ENCODE measurements at regions not wholly inside any gene's neighbourhood (a gene's known extent, or its start where the extent isn't known, plus 50 kb on each side); places are given as distances from the start of the nearest gene placed in this dataset.

GRCh38 chr9:108316630-108317029 lies 539.2 kb downstream of the ACTL7B start:
- in situ Hi-C loops (cut with HindIII; ENCODE audit: low sequenced_read_pairs): no loop called here

GRCh38 chr9:108316066-108316465 lies 539.7 kb downstream of the ACTL7B start:
- in situ Hi-C loops (cut with HindIII; ENCODE audit: low sequenced_read_pairs): no loop called here

- in situ Hi-C loops (cut with HindIII; ENCODE audit: low sequenced_read_pairs): no loop called here
Measured at GRCh38 chr9:108311745-108312144, 544.0 kb downstream of the ACTL7B start.

- in situ Hi-C loops (cut with HindIII; ENCODE audit: low sequenced_read_pairs): no loop called here
Measured at GRCh38 chr9:108310202-108310601, 545.6 kb downstream of the ACTL7B start.

- in situ Hi-C loops (cut with HindIII; ENCODE audit: low sequenced_read_pairs): no loop called here
Measured at GRCh38 chr9:108300306-108301287, 555.2 kb downstream of the ACTL7B start.

GRCh38 chr9:108297073-108297472 lies 558.7 kb downstream of the ACTL7B start:
- in situ Hi-C loops (cut with HindIII; ENCODE audit: low sequenced_read_pairs): no loop called here

GRCh38 chr9:108296056-108296455 lies 559.7 kb downstream of the ACTL7B start:
- in situ Hi-C loops (cut with HindIII; ENCODE audit: low sequenced_read_pairs): no loop called here

- in situ Hi-C loops (cut with HindIII; ENCODE audit: low sequenced_read_pairs): no loop called here
Measured at GRCh38 chr9:108291586-108291932, 564.2 kb downstream of the ACTL7B start.

- in situ Hi-C loops (cut with HindIII; ENCODE audit: low sequenced_read_pairs): no loop called here
Measured at GRCh38 chr9:108290839-108291585, 564.8 kb downstream of the ACTL7B start.

- in situ Hi-C loops (cut with HindIII; ENCODE audit: low sequenced_read_pairs): no loop called here
Measured at GRCh38 chr9:108286638-108287206, 569.1 kb downstream of the ACTL7B start.

GRCh38 chr9:108283696-108284095 lies 572.1 kb downstream of the ACTL7B start:
- in situ Hi-C loops (cut with HindIII; ENCODE audit: low sequenced_read_pairs): no loop called here

GRCh38 chr9:108282872-108283271 lies 572.9 kb downstream of the ACTL7B start:
- in situ Hi-C loops (cut with HindIII; ENCODE audit: low sequenced_read_pairs): no loop called here

GRCh38 chr9:108281696-108282095 lies 574.1 kb downstream of the ACTL7B start:
- in situ Hi-C loops (cut with HindIII; ENCODE audit: low sequenced_read_pairs): no loop called here

GRCh38 chr9:108278341-108278740 lies 577.4 kb downstream of the ACTL7B start:
- in situ Hi-C loops (cut with HindIII; ENCODE audit: low sequenced_read_pairs): loop anchor here (10.0 kb wide), 1 partner anchor 114 kb away; no protein-coding TSS in a partner anchor

- in situ Hi-C loops (cut with HindIII; ENCODE audit: low sequenced_read_pairs): loop anchor here (10.0 kb wide), 1 partner anchor 112 kb away; no protein-coding TSS in a partner anchor
Measured at GRCh38 chr9:108277216-108277615, 578.6 kb downstream of the ACTL7B start.

GRCh38 chr9:108275906-108276305 lies 579.9 kb downstream of the ACTL7B start:
- in situ Hi-C loops (cut with HindIII; ENCODE audit: low sequenced_read_pairs): loop anchor here (10.0 kb wide), 1 partner anchor 111 kb away; no protein-coding TSS in a partner anchor

- in situ Hi-C loops (cut with HindIII; ENCODE audit: low sequenced_read_pairs): loop anchor here (5.0 to 10.0 kb wide), 2 partner anchors 110 to 798 kb away; no protein-coding TSS in a partner anchor
Measured at GRCh38 chr9:108274971-108275370, 580.8 kb downstream of the ACTL7B start.

GRCh38 chr9:108273988-108274387 lies 581.8 kb downstream of the ACTL7B start:
- in situ Hi-C loops (cut with HindIII; ENCODE audit: low sequenced_read_pairs): loop anchor here (5.0 to 10.0 kb wide), 2 partner anchors 109 to 797 kb away; no protein-coding TSS in a partner anchor

- in situ Hi-C loops (cut with HindIII; ENCODE audit: low sequenced_read_pairs): loop anchor here (5.0 to 10.0 kb wide), 2 partner anchors 108 to 795 kb away; no protein-coding TSS in a partner anchor
Measured at GRCh38 chr9:108272349-108272899, 583.4 kb downstream of the ACTL7B start.

GRCh38 chr9:108271646-108272348 lies 584.0 kb downstream of the ACTL7B start:
- in situ Hi-C loops (cut with HindIII; ENCODE audit: low sequenced_read_pairs): loop anchor here (5.0 to 10.0 kb wide), 2 partner anchors 107 to 794 kb away; no protein-coding TSS in a partner anchor

Measured in endothelial cell of hepatic sinusoid (primary cell).